Activated CD4-positive, CD25-positive, alpha-beta regulatory T cell (primary cell): ENCODE measurements at regions not wholly inside any gene's neighbourhood (a gene's known extent, or its start where the extent isn't known, plus 50 kb on each side); places are given as distances from the start of the nearest gene placed in this dataset.

ENCODE experiments used
- DNase-seq, 4 experiments: peaks; one replicate each; lab custom pipeline; 2025; lab: John Stamatoyannopoulos, UW

GRCh38 chr9:27749838-27750237, 176.6 kb upstream of the C9orf72 start:
- no peak for DNase-seq

- no peak for DNase-seq
Measured at GRCh38 chr9:27750566-27750965, 177.3 kb upstream of the C9orf72 start.

DNA sequence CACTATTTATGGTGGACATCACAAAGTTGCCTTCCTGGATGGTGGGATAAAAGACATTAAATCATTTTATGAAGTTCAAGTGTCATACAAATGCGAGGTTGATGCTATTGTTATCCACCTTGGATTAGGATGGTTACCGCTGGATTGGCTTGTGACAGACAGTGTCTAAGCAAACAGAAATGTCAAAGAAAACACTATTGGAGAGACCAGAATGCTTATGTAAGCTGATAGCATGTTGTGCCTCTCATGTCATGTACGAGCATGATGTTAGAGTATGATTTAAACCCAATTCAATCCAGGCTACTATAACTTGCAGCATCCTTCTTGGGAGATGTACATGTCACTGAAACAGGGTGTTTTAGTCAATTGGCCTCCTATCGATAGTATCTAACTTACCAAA, 178.8 kb upstream of the C9orf72 start:
- DNase-seq: no peak

DNA sequence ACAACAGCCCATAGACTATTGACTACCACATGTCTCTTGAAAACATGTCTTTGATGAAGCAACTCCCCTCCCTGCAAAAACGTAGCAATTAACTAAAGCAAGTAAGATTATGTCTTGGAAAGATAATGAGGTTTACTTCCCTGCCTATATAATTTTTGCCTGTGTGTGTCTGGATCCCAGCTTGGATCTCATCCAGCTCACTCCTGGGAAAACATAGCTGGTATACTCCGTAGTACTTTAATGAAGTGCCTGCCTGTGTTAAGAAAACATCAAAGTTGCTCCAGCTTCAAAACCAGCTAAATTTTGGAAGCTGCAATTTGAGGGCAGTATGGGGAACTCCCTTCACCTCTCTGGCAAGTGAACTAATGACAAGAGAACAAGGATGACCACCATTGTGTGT, 182.6 kb upstream of the C9orf72 start:
- DNase-seq: no peak

- no peak for DNase-seq
Measured at GRCh38 chr9:27756418-27756817, 183.1 kb upstream of the C9orf72 start.

GRCh38 chr9:27763831-27764230, 190.6 kb upstream of the C9orf72 start:
- DNase-seq: no peak

GRCh38 chr9:27765266-27766072, 192.2 kb upstream of the C9orf72 start:
- DNase-seq: no peak

DNA sequence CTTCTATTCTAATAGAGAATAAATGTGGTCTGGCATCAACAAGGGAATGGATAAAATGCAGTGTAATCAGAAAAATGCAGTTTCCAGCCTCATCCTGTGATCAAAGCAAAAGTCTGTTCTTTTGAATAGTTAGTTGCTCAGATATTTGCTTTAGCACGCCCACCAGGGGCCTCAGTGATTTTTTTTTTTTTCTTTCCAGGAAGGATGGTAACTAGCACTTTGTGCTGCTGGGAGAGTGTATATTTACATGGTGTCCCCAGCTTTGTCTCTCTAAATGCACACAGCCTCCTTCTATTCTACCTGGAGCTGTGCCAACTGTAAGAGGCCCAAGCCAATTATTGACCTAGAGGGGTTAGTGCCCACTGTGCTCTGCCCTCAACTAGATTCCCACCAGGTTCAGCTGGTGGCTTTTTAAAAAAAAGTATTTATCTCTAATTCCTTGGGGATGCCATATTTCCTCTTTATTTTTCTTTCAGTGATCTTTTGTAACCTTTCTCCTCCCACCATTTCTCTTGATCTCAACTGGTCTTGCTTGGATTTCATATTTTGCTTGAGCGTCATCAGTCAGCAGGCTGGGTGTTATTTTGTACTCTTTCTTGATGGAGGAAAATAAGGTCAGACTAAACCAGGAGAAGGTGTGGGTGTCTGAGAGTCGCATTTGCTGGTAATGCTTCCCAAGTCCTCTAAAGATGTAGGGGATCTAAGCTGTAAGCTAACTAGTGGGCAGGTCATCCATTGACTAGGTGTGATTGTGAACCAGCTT, 193.0 kb upstream of the C9orf72 start:
- DNase-seq: no peak

GRCh38 chr9:27768781-27769180, 195.5 kb upstream of the C9orf72 start:
- no peak for DNase-seq

DNA sequence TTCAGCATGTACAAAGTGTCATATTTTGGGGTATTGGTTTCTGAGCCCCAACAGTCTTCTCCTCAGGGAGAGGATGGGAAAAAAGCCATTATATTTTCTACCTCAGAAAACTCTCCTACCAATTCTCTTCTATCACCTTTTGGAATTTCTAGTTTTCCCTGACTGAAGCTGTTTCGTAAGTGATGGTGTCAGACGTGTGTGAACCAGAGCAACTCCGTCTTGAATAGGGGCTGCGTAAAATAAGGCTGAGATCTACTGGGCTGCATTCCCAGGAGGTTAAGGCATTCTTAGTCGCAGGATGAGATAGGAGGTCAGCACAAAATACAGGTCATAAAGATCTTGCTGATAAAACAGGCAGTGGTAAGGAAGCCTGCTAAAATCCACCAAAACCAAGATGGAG, 197.3 kb upstream of the C9orf72 start:
- no peak for DNase-seq

DNA sequence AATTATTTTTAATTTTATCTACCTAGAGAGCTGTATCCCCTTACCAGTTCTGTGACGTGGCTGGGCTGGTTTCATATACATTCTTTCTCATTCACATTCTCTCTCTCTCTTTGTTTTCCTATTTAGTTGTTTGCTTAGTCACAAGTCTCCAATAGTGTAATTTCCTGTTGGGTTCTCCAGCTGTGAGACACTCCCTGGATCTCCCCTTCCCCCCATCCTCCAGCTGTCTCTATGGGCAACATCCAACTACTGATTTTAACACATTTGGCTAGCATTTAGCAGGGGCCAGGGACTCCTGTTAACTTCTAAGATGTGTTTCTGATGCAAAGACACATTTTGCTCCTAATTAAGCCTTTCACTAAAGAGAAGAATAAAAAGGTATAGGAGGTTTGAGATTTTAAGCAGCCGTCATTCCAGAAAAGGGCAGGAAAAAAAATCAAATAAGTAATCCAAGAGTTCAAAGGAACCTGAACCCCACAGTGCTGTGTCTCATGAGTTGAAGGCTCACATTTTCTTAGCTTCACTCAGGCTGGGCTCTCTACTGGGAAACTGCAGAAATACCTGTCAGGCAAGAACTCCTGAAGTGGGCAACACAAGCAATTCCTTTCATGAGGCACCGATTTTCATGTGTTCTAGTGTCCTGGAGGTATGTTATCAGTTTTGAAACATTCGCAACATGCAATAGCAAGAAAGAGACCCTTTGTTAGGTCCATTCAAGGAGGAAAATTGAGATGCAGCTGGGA, 198.7 kb upstream of the C9orf72 start:
- no peak for DNase-seq

DNA sequence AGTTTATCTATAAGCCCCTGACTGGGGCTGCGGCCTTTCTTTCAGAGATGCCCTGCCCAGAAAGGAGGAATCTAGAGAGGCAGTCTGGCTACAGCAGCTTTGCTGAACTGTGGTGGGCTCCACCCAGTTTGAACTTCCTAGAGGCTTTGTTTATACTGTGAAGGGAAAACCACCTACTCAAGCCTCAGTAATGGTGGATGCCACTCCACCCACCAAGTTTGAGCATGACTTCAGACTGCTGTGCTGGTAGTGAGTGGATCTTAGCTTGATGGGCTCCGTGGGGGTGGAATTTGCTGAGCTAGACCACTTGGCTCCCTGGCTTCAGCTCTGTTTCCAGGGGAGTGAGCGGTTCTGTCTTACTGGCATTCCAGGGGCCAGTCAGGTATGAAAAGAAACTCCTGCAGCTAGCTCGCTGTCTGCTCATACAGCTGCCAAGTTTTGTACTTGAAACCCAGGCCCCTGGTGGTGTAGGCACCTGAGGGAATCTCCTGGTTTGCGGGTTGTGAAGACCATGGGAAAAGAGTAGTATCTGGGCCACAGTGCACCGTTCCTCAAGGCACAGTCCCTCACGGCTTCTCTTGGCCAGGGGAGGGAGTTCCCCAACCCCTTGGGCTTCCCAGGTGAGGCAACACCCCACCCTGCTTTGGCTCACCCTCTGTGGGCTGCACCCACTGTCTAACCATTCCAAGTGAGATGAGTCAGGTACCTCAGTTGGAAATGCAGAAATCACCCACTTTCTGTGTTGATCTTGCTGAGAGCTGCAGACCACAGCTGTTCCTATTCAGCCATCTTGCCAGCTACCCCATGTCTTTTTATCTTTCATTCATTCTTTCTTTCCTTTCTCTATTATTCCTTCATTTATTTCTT, 211.8 kb upstream of the C9orf72 start:
- DNase-seq: no peak

DNA sequence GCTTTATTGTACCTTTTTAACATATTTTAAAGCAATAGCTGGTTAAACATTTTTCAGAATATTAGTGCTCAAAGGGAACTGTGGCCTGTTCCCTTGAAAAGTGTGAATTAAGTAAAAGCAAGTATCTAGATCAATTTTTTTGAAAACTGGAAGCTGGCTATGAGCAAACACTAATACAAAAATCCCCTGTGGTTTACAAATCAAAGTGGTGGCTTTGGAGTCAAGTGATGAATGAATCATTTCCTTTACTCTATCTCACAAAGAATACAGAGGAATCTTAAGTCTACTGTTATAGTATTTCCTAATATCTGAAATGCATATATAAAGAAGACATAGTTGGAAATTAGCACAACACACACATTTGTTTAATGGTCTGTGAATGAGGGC, 212.4 kb upstream of the C9orf72 start:
- no peak for DNase-seq

- no peak for DNase-seq
Measured at GRCh38 chr9:27787891-27788290, 214.6 kb upstream of the C9orf72 start.

DNA sequence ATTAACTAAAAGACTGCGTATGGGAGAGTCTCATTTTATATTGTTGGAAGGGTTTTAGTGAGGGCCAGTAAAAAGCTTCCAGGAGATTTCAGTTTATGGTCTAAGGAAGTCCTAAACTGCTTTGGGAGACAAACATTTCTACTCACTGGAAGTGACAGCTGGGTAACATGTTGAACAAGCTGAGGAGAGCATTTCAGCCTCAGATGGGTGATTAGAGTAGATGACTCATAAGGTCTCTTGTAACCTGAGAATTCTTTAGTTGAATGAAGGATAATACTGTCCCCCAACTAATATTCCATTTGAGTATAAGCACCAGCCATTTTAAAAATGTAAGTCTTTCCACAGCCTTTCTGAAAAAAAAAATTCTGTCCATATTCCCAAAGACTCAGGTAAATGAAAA, 218.0 kb upstream of the C9orf72 start:
- no peak for DNase-seq

GRCh38 chr9:27792971-27793689, 219.8 kb upstream of the C9orf72 start:
- DNase-seq: no peak

DNA sequence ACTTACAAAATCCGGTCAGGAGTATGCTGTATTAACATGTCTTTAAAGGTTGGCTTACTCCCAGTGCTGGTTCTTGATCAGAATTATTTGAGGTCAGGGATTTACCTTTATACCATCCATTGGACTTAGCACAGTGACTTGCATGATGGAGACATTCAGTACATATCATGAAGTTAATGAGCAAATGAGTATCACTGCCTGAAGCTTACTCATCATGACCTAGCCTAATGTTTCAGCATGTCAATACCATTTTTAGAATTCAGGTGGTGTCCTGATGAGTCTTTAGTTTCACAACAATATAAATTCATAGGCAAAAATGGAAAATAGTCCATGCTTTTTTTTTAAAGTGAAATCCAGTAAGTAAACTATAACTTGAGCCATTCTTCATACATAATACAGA, 226.0 kb upstream of the C9orf72 start:
- no peak for DNase-seq

GRCh38 chr9:27800159-27800558, 226.9 kb upstream of the C9orf72 start:
- no peak for DNase-seq

DNA sequence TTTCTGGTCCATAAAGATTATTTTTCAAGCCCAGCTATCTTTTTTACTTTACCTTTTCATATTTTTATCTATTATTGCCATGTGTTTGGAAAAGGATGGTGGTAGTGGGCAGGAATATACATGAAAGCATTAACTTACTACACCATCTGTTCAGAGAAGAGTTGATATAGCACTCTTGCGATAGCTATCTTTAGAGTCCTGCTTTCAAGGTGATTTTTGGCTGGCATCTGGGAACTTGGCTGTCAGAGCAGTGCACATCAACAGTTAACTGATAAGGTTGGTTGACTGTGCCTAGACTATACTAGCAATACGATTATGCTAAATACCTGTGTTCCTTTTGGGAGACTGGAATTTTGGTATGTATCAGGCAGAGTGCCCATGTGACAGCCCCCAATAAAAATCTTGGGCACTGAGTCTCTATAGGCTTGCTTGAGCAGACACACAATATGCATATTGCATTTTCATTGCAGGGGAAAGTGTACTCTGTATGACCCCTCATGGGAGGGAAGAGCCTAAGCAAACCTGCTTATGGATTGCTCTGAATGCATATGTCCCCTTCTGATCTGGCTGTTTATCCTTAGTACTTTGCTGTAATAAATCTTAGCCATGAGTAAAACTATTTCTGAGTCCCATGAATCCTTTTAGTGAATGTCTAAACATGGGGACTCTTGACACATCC, 227.6 kb upstream of the C9orf72 start:
- DNase-seq: no peak

GRCh38 chr9:27801545-27801944, 228.3 kb upstream of the C9orf72 start:
- no peak for DNase-seq

- DNase-seq: no peak
Measured at GRCh38 chr9:27802418-27802817, 229.1 kb upstream of the C9orf72 start.
